ENCODE measurements at regions not wholly inside any gene's neighbourhood (a gene's known extent, or its start where the extent isn't known, plus 50 kb on each side); places are given as distances from the start of the nearest gene placed in this dataset.

DNA sequence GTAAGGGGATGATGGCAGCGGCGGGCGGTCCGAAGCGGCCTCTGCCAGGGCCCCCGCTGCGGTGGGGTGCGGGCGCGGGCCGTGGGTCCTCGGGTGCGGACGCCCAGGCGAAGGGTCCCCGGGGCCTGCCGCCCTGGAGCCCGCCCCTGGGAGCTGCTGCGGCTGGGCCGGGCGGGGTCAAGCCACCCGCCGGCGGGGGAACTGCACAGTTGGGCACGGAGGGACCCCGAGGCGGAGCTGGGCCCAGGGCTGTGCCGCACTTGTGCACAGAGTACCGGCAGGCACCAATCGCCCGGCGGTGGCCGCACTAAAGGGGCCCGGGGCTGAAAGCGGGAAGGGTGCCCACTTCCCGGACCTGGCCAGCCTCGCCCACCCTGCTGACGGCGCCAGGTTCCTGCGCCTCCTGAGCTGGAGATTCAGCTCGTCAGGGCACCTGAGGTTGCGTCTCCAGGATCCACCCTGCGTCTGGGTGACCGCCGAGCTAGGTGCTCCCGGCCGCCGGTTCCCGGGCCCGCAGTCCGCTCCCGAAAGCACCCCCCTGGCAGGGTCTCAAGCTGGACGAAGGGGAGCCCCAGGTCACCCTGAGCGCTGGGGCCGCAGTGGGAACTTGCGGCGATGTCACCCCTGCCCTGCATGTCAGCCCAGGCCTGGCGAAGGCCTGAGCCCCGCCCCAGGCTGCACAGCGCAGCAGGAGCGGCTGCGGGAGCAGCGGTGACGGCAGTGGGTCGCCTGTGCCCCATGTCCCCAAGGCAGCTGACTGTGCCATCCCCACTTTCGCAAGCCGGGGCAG is 56.7 kb upstream of the ETV3 start:
- no TSS peak for BruUV-seq (replicated peaks)
- Histone ChIP-seq H3K9ac (ENCODE audit: low read depth, low read length) (no peak overlapping the region), H2BK5ac (ENCODE audit: low read depth, low read length, poor library complexity, severe bottlenecking) (no peak overlapping the region), H4K5ac (ENCODE audit: low read depth, low read length) (no peak overlapping the region), H2AK9ac (replicated peaks; ENCODE audit: low read depth, low read length, poor library complexity) (no peak overlapping the region), H3K9me1 (ENCODE audit: insufficient read depth, low read length) (no peaks in the 10 kb centered on the region), H4K20me1 (ENCODE audit: insufficient read depth, low read length) (no peaks in the 10 kb centered on the region), H2BK15ac (ENCODE audit: low read depth, low read length) (no peak overlapping the region), H2BK120ac (ENCODE audit: low read depth, low read length) (no peak overlapping the region), H3K36me3 (ENCODE audit: control insufficient read depth, insufficient read depth, low read length) (no peaks in the 10 kb centered on the region), H2AK5ac (ENCODE audit: low read depth, low read length) (no peak overlapping the region), H3K18ac (ENCODE audit: low read depth, low read length) (no peak overlapping the region), H3K4me1 (ENCODE audit: control insufficient read depth, insufficient read depth, low read length) (no peaks in the 10 kb centered on the region), H3K14ac (replicated peaks; ENCODE audit: low read depth, low read length) (no peak overlapping the region), H3K23ac (ENCODE audit: low read depth, low read length) (no peak overlapping the region), H3K79me1 (ENCODE audit: low read depth in 1 of 2, low read length in 2 of 2) (no peaks in the 10 kb centered on the region), H3K9me3 (ENCODE audit: control insufficient read depth, insufficient read depth, low read length) (no peaks in the 10 kb centered on the region), H3K27ac (ENCODE audit: insufficient read depth, low read length) (no peak overlapping the region), H3K4ac (ENCODE audit: low read depth, low read length) (no peak overlapping the region), H2AFZ (replicated peaks; ENCODE audit: low read length, poor library complexity) (no peak overlapping the region), H3K27me3 (ENCODE audit: control insufficient read depth, insufficient read depth, low read length) (peaks cover 47% of the 10 kb centered on the region), H3K4me3 (ENCODE audit: insufficient read depth, low read depth, low read length) (no peak overlapping the region), H4K8ac (ENCODE audit: low read depth in 2 of 2, low read length in 2 of 2) (no peak overlapping the region), H4K91ac (ENCODE audit: insufficient read depth, low read depth, low read length) (no peak overlapping the region), H2BK20ac (ENCODE audit: low read depth, low read length) (no peak overlapping the region), H3K56ac (ENCODE audit: extremely low read depth, insufficient read depth, low read length) (no peak overlapping the region), H3K4me2 (ENCODE audit: low read depth, low read length) (no peak overlapping the region)
- 15% methylated on average over 52 of the region's 67 CpGs; no CpG with 5 or more reads in 1 of the 2 experiments for WGBS, 2 experiments (ENCODE audit: extremely low coverage in 2 of 2, insufficient read length in 1 of 2)
- TF ChIP-seq RFX5 (IDR thresholded peaks at IDR 0.05; ENCODE audit: low read depth, low read length) = no peak
- TF ChIP-seq ELK1 (IDR thresholded peaks at IDR 0.05; ENCODE audit: borderline replicate concordance, low read depth, low read length) = no peak
- no peak for TF ChIP-seq MXI1 (IDR thresholded peaks at IDR 0.05; ENCODE audit: borderline replicate concordance, low read depth, low read length)
- TF ChIP-seq NFE2L2 (IDR thresholded peaks at IDR 0.05; ENCODE audit: low read depth, low read length) = no peak
- no peak for TF ChIP-seq POLR2A (IDR thresholded peaks at IDR 0.05; ENCODE audit: low read depth, low read length)
- DNase-seq (no peak), ATAC-seq (ENCODE audit: low read depth) (no peak)
- CTCF ChIA-PET = no interaction called here
- in situ Hi-C loops (cut with MboI; ENCODE audit: low sequenced_read_pairs) (loop anchor here (10.0 kb wide), 1 partner anchor 300 kb away; no protein-coding TSS in a partner anchor), dilution Hi-C loops (cut with HindIII; ENCODE audit: low sequenced_read_pairs, unreplicated experiment) (no loop called here), intact Hi-C loops (cut with micrococcal nuclease) (loop anchor here (10.0 kb wide), 1 partner anchor 930 kb away; a partner anchor contains a TSS)
- POLR2A ChIA-PET (ENCODE audit: unreplicated experiment) = no interaction called here
